ENCODE measurements at regions not wholly inside any gene's neighbourhood (a gene's known extent, or its start where the extent isn't known, plus 50 kb on each side); places are given as distances from the start of the nearest gene placed in this dataset.
"Not testable (repeated sequence)": the region's sequence is repeated elsewhere in the genome, so short reads cannot be mapped to it uniquely, and the experiment has no call there.

- DNase-seq (ENCODE audit: low read depth): no peak
These were observed 114.3 kb upstream of the IL1RAPL1 start for GRCh38 chrX:28472926-28473325.

GRCh38 chrX:28487818-28488217 lies 99.4 kb upstream of the IL1RAPL1 start:
- DNase-seq (ENCODE audit: low read depth): no peak

GRCh38 chrX:28491322-28491721 lies 95.9 kb upstream of the IL1RAPL1 start:
- DNase-seq (ENCODE audit: low read depth): no peak

- no peak for DNase-seq (ENCODE audit: low read depth)
These were observed 95.3 kb upstream of the IL1RAPL1 start for GRCh38 chrX:28491941-28492340.

GRCh38 chrX:28498658-28499057 lies 88.6 kb upstream of the IL1RAPL1 start:
- DNase-seq (ENCODE audit: low read depth): peak; percentile 4

DNA sequence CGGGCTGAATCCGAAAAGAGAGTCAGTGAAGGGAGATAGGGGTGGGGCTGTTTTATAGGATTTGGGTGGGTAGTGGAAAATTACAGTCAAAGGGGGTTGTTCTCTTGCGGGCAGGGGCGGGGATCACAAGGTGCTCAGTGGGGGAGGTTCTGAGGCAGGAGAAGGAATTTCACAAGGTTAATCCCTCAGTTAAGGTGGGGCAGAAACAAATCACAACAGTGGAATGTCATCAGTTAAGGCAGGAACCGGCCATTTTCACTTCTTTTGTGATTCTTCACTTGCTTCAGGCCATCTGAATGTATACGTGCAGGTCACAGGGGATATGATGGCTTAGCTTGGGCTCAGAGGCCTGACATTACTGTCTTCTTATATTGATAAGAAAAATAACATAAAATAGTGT lies 84.6 kb upstream of the IL1RAPL1 start:
- not testable (repeated sequence) for DNase-seq (ENCODE audit: low read depth)

DNA sequence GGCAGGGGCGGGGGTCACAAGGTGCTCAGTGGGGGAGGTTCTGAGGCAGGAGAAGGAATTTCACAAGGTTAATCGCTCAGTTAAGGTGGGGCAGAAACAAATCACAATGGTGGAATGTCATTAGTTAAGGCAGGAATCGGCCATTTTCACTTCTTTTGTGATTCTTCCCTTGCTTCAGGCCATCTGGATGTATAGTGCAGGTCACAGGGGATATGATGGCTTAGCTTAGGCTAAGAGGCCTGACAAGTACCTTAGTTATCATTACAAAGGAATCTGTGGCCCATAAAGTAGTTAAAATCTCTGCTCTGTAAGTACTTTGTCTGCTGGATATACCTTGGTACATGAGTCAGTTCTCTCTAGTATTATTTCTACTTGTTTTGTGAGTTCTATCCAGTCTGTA lies 79.6 kb upstream of the IL1RAPL1 start:
- DNase-seq (ENCODE audit: low read depth): not testable (repeated sequence)

DNA sequence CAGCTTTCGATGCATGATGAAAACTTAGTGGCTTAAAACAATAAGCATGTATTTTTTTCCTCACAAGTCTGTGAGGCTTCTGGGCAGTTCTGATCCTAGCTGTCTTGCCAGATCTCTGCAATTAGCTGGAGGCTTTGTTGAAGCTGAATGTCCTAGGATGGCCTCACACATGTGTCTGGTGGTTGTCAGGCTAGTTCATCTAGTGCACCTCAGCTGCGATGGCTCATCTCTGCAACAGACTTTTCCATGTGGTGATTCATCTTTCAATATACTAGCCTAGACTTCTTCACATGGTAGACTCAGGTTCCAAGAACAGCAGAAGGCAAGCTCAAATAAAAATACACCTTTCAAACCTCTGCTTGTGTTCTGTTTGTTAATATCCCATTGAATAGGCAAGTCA lies 66.5 kb upstream of the IL1RAPL1 start:
- no peak for DNase-seq (ENCODE audit: low read depth)

- DNase-seq (ENCODE audit: low read depth): not testable (repeated sequence)
These were observed 58.9 kb upstream of the IL1RAPL1 start for GRCh38 chrX:28528354-28528753.
